Activated CD8-positive, alpha-beta T cell treated with anti-CD3 and anti-CD28 coated beads, Interleukin-2, amount 10 ng/mL, durations not matched to agents 7 days and 5 days (primary cell): ENCODE measurements at regions not wholly inside any gene's neighbourhood (a gene's known extent, or its start where the extent isn't known, plus 50 kb on each side); places are given as distances from the start of the nearest gene placed in this dataset.

ENCODE experiments used
- ATAC-seq: fragments of 150-1000 bp; cut with Tn5 transposase; one replicate; pipeline ENCODE4 v1.10.0; 2021; ENCODE audit warnings: moderate library complexity
- CTCF ChIA-PET: fragments of 350-600 bp; sonication (Branson Sonifier 250); formaldehyde crosslinking; loops from one replicate; lab custom pipeline; 2021; ENCODE audit warnings: antibody characterized with exemption; lab: Charles Lee
- POLR2A ChIA-PET: fragments of 350-600 bp; sonication (Branson Sonifier 250); formaldehyde crosslinking; loops from one replicate; lab custom pipeline; 2021; ENCODE audit warnings: antibody characterized with exemption; lab: Charles Lee
- DNase-seq: peaks from one replicate; pipeline ENCODE4 v3.0.0-alpha.2; 2020
- H3K27ac Mint-ChIP-seq: one replicate; pipeline ENCODE4 v1.8.0; 2021; ENCODE audit warnings: mild to moderate bottlenecking, mixed read lengths
- H3K27me3 Mint-ChIP-seq: one replicate; pipeline ENCODE4 v1.8.0; 2021; ENCODE audit warnings: low read depth, mixed read lengths
- H3K36me3 Mint-ChIP-seq: one replicate; pipeline ENCODE4 v1.8.0; 2021; ENCODE audit warnings: low read depth, mixed read lengths
- H3K4me1 Mint-ChIP-seq: one replicate; pipeline ENCODE4 v1.8.0; 2021; ENCODE audit warnings: low read depth, mixed read lengths
- H3K4me3 Mint-ChIP-seq: one replicate; pipeline ENCODE4 v1.8.0; 2021; ENCODE audit warnings: mild to moderate bottlenecking, mixed read lengths
- H3K9me3 Mint-ChIP-seq: one replicate; pipeline ENCODE4 v1.8.0; 2022; ENCODE audit warnings: mixed read lengths; ENCODE audit not compliant: insufficient read depth

DNA sequence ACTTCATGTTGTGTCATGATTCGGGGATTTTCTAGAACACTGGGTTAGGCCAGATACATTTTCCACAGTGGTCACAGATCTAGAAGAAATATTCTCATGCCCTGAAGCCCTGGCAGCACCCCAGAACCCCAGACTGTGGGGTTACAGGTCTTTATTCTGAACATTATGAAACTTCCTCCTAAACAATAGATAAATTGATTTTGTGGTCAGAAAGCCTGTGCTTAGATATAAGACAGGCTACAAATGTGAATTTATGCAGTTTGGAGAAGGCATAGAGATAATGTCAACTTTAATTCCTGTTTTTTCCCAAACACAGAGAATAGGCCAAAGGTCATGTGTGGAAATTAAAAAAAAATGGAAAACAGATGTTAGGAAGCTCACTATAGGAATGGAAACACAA, 492.9 kb downstream of the SPRY1 start:
- H3K36me3 Mint-ChIP-seq = no peaks in the 10 kb centered on the region
- no peaks in the 10 kb centered on the region for H3K4me1 Mint-ChIP-seq
- no peaks in the 10 kb centered on the region for H3K27me3 Mint-ChIP-seq
- no peaks in the 10 kb centered on the region for H3K9me3 Mint-ChIP-seq
- H3K27ac Mint-ChIP-seq = no peak overlapping the region
- H3K4me3 Mint-ChIP-seq = no peak overlapping the region
- DNase-seq (no peak), ATAC-seq (no peak)
- CTCF ChIA-PET = no interaction called here
- POLR2A ChIA-PET = no interaction called here

DNA sequence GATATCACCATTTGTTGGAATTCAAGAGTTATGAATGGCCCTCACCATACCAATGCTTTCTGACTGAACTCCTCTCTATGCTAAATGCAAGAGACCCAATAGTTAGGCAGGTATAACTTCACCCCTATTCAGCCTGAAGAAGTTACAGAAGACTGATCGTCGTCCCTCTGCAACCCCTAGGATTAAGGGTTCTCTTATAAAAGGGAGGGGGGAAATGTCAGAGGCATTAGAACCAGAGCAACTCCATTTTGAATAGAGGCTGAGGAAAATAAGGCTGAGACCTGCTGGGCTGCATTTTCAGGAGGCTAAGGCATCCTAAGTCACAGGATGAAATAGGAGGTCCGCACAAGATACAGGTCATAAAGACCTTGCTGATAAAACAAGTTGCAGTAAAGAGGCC, 494.3 kb downstream of the SPRY1 start:
- Mint-ChIP-seq H3K4me3 (no peak overlapping the region), H3K27me3 (no peaks in the 10 kb centered on the region), H3K36me3 (no peaks in the 10 kb centered on the region), H3K27ac (no peak overlapping the region), H3K9me3 (no peaks in the 10 kb centered on the region), H3K4me1 (no peaks in the 10 kb centered on the region)
- POLR2A ChIA-PET = no interaction called here
- CTCF ChIA-PET = no interaction called here
- no peak for ATAC-seq
- no peak for DNase-seq

DNA sequence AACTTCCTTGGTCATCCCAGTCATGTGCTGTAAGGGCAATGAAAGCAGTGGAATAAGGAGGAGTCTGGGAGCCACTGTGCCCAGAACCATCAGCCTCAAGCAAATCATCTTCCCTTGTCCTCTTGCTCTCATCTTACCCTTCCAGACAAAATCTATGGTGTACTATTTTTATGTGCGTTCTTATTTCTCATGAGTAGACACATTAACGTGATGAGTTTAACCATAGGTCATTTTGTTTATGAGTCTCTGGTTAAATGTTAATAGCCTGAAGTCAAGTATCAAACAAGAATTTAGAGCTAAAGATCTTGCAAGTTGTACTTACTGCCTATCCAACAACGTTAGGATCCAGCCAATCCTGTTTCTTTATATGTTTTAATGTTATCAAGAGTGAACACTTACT, 495.3 kb downstream of the SPRY1 start:
- DNase-seq (no peak), ATAC-seq (no peak)
- no peaks in the 10 kb centered on the region for H3K27me3 Mint-ChIP-seq
- H3K9me3 Mint-ChIP-seq = no peaks in the 10 kb centered on the region
- ChIA-PET CTCF (no interaction called here), POLR2A (no interaction called here)
- no peaks in the 10 kb centered on the region for H3K4me1 Mint-ChIP-seq
- H3K4me3 Mint-ChIP-seq = no peak overlapping the region
- H3K27ac Mint-ChIP-seq = no peak overlapping the region
- no peaks in the 10 kb centered on the region for H3K36me3 Mint-ChIP-seq

DNA sequence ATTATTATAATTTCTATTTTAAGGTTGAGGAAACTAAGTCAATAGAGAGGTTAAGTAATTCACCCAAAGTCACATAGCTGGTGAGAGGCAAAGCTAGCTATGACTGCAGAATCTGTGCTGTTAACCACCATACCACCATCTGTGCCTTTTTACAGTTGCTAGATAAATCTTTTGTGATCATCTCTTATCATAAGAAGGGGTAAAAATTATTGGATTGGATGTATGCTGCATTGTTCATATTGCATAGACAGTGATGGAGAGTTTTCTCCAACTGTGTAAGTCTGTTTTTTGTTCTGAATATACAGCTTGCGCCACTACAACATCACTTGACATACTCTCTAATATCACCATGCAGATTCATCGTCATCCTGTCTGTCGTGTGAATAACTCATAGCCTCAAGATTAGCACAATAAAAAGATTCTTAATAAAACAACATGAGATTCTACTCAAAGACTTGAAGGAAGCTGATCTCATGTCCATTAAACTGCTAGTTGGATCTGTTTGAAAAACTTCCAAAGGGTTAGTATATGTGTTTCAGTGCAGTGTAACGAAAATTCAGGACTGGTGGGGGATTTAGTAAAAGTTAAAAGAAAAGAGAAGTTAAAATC, 495.9 kb downstream of the SPRY1 start:
- H3K4me1 Mint-ChIP-seq = no peaks in the 10 kb centered on the region
- CTCF ChIA-PET = no interaction called here

DNA sequence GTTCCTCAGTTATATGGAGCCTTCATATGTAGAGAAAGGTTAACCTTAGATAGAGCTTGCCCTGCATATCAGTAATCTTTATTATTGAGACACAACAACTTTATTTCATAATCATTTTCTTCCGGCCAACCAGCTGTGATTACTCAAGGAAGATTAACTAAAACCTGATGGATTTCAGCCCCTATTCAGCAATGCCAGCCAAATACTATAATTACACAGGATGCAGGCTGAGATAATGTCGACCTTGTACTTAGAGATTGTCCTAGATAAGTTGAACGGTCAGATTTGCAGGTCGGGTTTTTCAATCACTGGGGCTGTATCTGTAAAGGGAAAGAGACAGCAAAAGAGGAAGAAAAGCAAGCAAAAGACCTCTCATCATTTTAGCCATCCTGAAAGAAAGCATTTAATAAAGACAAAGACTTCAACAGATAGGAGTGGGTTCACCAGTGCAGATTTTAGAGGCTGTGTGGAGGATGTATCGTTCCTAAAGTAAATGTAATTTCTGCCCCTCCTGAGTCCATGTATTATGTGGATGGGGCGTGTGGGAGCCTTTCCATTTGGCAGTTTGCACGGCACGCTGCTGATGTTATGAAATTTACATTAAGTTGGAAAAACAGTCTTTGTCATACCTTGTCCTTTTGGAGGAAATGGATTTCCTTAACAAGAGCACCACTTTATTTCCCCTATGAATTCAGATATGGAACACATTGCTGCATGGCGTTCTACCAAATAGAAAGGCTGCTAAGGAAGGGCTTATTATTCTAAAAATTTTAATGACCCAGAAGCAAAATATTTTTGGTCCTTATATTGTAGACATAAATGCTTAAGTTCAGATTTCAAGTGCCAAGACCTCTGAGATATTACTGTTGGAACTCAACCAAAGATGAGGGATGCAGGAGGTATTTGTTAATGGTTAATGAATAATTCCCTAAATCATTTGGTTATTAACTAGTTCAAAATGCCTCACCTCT, 496.7 kb downstream of the SPRY1 start:
- no peak overlapping the region for H3K27ac Mint-ChIP-seq
- H3K9me3 Mint-ChIP-seq = no peaks in the 10 kb centered on the region
- H3K4me3 Mint-ChIP-seq = no peak overlapping the region
- H3K27me3 Mint-ChIP-seq = no peaks in the 10 kb centered on the region
- DNase-seq = no peak
- POLR2A ChIA-PET = no interaction called here
- H3K4me1 Mint-ChIP-seq = no peaks in the 10 kb centered on the region
- H3K36me3 Mint-ChIP-seq = no peaks in the 10 kb centered on the region
- CTCF ChIA-PET = no interaction called here
- no peak for ATAC-seq

More for the DNA sequence above, 495.9 kb downstream of the SPRY1 start:
- Mint-ChIP-seq H3K4me3 (no peak overlapping the region), H3K27ac (no peak overlapping the region), H3K27me3 (no peaks in the 10 kb centered on the region), H3K9me3 (no peaks in the 10 kb centered on the region), H3K36me3 (no peaks in the 10 kb centered on the region)
- DNase-seq (no peak), ATAC-seq (no peak)
- POLR2A ChIA-PET = no interaction called here

DNA sequence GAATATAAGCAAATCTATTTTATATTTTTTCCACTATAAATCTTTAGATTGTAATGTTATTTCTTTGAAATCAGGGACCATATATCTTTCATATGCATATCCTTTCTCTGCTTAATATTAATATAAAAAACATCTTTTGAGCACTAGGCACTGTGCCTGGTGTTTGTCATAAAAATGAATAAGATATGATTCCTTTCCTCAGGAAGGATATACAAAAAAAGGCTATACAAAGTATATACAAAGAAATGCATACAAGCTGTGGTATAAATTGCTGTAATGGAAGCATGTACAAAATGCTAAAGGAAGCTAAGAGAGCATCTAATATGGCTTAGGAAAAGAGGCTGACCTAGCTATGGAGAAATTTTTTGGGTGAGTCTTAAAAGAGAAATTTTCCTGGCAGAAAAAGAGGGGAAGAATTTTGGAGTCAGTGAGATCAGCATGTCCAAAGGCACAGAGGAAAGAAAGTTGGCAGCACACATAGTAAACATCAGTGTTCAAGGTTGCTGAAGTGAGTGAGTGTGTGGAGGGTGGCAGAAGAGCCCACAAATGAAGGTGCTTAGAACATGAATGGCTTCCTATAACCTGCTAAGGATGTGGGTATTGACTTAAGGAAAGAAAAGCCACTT, 500.0 kb downstream of the SPRY1 start:
- H3K4me1 Mint-ChIP-seq = no peaks in the 10 kb centered on the region
- no peaks in the 10 kb centered on the region for H3K9me3 Mint-ChIP-seq
- ChIA-PET CTCF (no interaction called here), POLR2A (no interaction called here)
- no peak overlapping the region for H3K27ac Mint-ChIP-seq
- no peaks in the 10 kb centered on the region for H3K36me3 Mint-ChIP-seq
- no peak for ATAC-seq
- no peak overlapping the region for H3K4me3 Mint-ChIP-seq
- DNase-seq = no peak
- H3K27me3 Mint-ChIP-seq = no peaks in the 10 kb centered on the region

DNA sequence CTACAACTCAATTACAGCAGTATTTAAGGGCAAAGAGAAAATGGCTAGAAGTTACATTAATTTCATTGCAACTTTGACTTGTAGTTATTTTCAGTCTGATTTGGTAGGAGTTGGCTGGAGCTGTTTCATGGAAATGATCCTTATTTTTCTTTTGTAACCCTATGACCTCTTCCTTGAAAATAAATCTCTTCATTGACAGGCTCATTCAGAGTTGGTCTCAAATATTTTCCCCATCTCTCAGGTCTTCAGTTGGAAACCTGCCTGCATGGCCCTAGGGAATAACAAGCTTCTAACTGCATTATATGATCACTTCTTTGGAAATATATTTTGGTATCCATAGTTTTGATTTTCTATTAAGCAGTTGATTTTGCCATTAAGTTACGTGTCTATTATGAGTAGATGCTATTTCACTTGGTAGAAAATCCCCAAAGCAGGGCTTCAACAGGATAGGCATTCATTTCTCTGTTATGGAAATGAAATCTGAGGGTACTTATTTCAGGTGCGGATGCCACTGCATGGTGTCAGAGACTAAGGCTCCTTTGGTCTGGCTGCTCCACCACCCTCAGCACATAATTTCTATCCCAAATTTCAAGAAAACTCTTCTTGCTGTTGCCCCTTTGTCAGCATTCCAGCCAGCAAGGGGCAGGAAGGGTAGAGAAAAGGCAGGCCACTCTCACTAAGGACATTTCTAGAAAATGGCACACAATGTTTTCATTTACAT, 502.5 kb downstream of the SPRY1 start:
- H3K27ac Mint-ChIP-seq = no peak overlapping the region
- DNase-seq (no peak), ATAC-seq (no peak)
- ChIA-PET CTCF (no interaction called here), POLR2A (no interaction called here)
- no peaks in the 10 kb centered on the region for H3K4me1 Mint-ChIP-seq
- H3K4me3 Mint-ChIP-seq = no peak overlapping the region
- no peaks in the 10 kb centered on the region for H3K27me3 Mint-ChIP-seq
- no peaks in the 10 kb centered on the region for H3K36me3 Mint-ChIP-seq
- no peaks in the 10 kb centered on the region for H3K9me3 Mint-ChIP-seq

DNA sequence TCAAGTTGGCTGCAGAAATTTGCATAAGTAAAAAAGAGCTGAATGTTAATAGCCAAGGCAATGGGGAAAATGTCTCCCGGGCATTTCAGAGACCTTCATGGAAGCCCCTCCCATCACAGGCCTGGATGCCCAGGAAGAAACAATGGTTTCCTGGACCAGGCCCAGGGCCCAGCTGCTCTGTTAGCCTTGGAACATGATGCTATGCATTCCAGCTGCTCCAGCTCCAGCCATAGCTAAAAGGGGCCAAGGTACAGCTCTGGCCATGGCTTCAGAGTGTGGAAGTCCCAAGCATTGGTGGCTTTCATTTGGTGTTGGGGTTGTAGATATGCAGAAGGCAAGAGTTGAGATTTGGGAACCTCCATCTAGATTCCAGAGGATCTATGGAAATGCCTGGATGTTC, 508.3 kb downstream of the SPRY1 start:
- H3K4me3 Mint-ChIP-seq = no peak overlapping the region
- no peaks in the 10 kb centered on the region for H3K4me1 Mint-ChIP-seq
- no peak for DNase-seq
- no peaks in the 10 kb centered on the region for H3K36me3 Mint-ChIP-seq
- POLR2A ChIA-PET = no interaction called here
- ATAC-seq = no peak
- CTCF ChIA-PET = no interaction called here
- H3K27me3 Mint-ChIP-seq = peaks cover 2% of the 10 kb centered on the region
- no peak overlapping the region for H3K27ac Mint-ChIP-seq
- H3K9me3 Mint-ChIP-seq = no peaks in the 10 kb centered on the region

DNA sequence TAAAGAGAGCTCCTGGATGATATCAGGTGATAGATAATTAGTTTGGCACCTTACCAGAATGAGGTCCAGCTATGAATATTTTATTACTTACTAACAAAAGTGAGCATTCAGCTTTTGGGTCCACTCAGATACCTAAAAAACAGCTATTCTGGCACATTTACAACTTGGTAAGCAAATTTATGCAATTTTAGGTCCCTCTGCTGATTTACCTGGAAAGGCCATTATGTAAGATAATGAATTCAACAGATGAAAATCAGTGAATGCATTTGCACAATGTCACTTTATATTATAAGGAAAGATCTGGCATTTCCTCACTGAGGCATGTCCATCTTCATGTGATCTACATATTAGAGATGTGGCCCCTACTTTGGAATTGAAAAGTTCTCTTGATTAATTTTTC, 517.0 kb downstream of the SPRY1 start:
- ChIA-PET CTCF (no interaction called here), POLR2A (no interaction called here)
- Mint-ChIP-seq H3K27me3 (no peaks in the 10 kb centered on the region), H3K9me3 (no peaks in the 10 kb centered on the region), H3K36me3 (no peaks in the 10 kb centered on the region), H3K4me3 (no peak overlapping the region), H3K4me1 (no peaks in the 10 kb centered on the region), H3K27ac (no peak overlapping the region)
- DNase-seq (no peak), ATAC-seq (no peak)

DNA sequence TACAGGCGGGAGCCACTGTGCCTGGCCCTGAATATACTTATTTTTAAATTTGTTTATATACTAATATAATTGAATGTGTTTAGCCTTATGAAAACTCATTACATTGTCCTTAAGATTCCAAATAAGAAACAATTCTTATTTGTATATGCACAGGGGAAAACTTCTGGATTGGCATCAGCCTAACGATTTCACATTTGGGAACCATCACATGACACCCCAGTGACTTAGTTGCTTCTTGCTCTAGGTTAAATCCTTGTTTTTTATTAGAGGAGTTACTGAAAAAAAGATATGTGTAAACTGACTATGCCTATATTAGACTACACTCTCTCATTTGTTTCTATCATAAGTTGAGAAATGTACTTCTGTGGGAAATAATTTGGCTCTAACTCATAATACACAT, 520.2 kb downstream of the SPRY1 start:
- ATAC-seq (no peak), DNase-seq (no peak)
- Mint-ChIP-seq H3K27me3 (no peaks in the 10 kb centered on the region), H3K27ac (no peak overlapping the region), H3K4me1 (no peaks in the 10 kb centered on the region), H3K9me3 (no peaks in the 10 kb centered on the region), H3K4me3 (no peak overlapping the region), H3K36me3 (no peaks in the 10 kb centered on the region)
- ChIA-PET POLR2A (no interaction called here), CTCF (no interaction called here)

DNA sequence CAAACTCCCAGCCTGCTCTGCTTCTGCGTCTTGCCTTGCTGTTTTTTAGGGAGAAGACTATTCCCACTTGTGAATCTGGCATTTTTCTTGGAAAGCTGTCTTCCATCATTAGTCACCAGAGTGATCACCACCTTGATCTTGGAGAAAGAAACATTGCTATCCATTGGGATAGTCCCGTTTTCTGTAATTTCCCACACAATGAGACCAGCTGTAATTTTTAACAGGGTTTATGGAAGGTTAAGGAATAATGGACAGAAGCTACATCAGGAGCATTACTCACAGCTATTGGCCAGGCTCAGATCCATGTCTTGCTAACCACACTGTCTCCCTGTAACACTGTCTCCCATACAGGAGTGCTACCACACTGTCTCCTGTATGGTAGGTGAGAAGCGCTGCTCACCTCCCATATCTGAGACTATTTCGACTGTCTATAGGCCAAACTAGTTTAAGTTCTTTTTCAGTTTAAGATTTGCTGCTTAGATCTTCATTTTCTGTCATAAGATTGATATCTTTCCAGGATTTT, 523.0 kb downstream of the SPRY1 start:
- no peaks in the 10 kb centered on the region for H3K9me3 Mint-ChIP-seq
- H3K36me3 Mint-ChIP-seq = no peaks in the 10 kb centered on the region
- no peak for DNase-seq
- ChIA-PET CTCF (no interaction called here), POLR2A (no interaction called here)
- no peak overlapping the region for H3K4me3 Mint-ChIP-seq
- ATAC-seq = no peak
- H3K27ac Mint-ChIP-seq = no peak overlapping the region
- no peaks in the 10 kb centered on the region for H3K27me3 Mint-ChIP-seq
- H3K4me1 Mint-ChIP-seq = no peaks in the 10 kb centered on the region
